ENCODE measurements at regions not wholly inside any gene's neighbourhood (a gene's known extent, or its start where the extent isn't known, plus 50 kb on each side); places are given as distances from the start of the nearest gene placed in this dataset.

- TF ChIP-seq ISL1 (CRISPR knock-in tag; IDR thresholded peaks at IDR 0.05) (no peak), ZNF565 (CRISPR knock-in tag; conservative IDR thresholded peaks at IDR 0.05; ENCODE audit: low read depth) (no peak), TOX (CRISPR knock-in tag; IDR thresholded peaks at IDR 0.05; ENCODE audit: borderline replicate concordance) (no peak), GLIS3 (CRISPR knock-in tag; IDR thresholded peaks at IDR 0.05) (no peak), ZFP3 (CRISPR knock-in tag; IDR thresholded peaks at IDR 0.05) (no peak), PPARA (CRISPR knock-in tag; IDR thresholded peaks at IDR 0.05; ENCODE audit: borderline replicate concordance) (no peak), TCF4 (CRISPR knock-in tag; IDR thresholded peaks at IDR 0.05; ENCODE audit: borderline replicate concordance) (no peak)
- TF ChIP-seq, protein P1, sequence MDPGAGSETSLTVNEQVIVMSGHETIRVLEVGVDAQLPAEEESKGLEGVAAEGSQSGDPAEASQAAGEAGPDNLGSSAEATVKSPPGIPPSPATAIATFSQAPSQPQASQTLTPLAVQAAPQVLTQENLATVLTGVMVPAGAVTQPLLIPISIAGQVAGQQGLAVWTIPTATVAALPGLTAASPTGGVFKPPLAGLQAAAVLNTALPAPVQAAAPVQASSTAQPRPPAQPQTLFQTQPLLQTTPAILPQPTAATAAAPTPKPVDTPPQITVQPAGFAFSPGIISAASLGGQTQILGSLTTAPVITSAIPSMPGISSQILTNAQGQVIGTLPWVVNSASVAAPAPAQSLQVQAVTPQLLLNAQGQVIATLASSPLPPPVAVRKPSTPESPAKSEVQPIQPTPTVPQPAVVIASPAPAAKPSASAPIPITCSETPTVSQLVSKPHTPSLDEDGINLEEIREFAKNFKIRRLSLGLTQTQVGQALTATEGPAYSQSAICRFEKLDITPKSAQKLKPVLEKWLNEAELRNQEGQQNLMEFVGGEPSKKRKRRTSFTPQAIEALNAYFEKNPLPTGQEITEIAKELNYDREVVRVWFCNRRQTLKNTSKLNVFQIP (CRISPR knock-in tag; IDR thresholded peaks at IDR 0.05; ENCODE audit: borderline replicate concordance, low read depth): no peak
- ATAC-seq: no peak
Observed at GRCh38 chr5:51201708-51202107, 181.5 kb upstream of the ISL1 start.

DNA sequence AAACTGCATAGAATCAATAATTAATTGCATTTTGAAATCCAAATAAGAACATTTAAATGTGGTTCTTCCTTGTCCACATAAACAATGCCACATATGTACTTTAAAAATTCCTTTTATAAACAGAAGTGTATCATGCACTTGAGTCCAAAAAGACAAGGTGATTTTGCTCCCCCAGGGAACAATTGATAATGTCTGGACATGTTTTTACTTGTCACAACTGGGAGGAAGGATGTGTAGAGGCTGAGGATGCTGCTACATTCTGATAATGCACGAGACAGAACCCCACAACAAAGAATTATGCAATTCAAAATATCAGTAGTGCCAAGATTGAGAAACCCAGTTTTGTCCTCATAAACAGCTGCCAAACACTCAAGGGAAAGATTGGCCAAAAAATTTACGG lies 181.1 kb upstream of the ISL1 start:
- no peak for ATAC-seq

GRCh38 chr5:51203598-51203997 lies 179.7 kb upstream of the ISL1 start:
- ATAC-seq: no peak
- no peak for TF ChIP-seq ESRRG (CRISPR knock-in tag; IDR thresholded peaks at IDR 0.05)
- TF ChIP-seq ARNTL (CRISPR knock-in tag; IDR thresholded peaks at IDR 0.05; ENCODE audit: borderline replicate concordance, low read depth): no peak
- no peak for TF ChIP-seq ZNF8 (CRISPR knock-in tag; IDR thresholded peaks at IDR 0.05)
- TF ChIP-seq CREB5 (CRISPR knock-in tag; IDR thresholded peaks at IDR 0.05; ENCODE audit: low read depth): no peak
- no peak for TF ChIP-seq ZFP30 (CRISPR knock-in tag; IDR thresholded peaks at IDR 0.05)
- TF ChIP-seq PPARA (CRISPR knock-in tag; IDR thresholded peaks at IDR 0.05; ENCODE audit: borderline replicate concordance): no peak
- no peak for TF ChIP-seq GLIS3 (CRISPR knock-in tag; IDR thresholded peaks at IDR 0.05)
- TF ChIP-seq, protein P2, sequence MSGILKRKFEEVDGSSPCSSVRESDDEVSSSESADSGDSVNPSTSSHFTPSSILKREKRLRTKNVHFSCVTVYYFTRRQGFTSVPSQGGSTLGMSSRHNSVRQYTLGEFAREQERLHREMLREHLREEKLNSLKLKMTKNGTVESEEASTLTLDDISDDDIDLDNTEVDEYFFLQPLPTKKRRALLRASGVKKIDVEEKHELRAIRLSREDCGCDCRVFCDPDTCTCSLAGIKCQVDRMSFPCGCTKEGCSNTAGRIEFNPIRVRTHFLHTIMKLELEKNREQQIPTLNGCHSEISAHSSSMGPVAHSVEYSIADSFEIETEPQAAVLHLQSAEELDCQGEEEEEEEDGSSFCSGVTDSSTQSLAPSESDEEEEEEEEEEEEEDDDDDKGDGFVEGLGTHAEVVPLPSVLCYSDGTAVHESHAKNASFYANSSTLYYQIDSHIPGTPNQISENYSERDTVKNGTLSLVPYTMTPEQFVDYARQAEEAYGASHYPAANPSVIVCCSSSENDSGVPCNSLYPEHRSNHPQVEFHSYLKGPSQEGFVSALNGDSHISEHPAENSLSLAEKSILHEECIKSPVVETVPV (CRISPR knock-in tag; IDR thresholded peaks at IDR 0.05): no peak
- no peak for TF ChIP-seq CSDC2 (CRISPR knock-in tag; IDR thresholded peaks at IDR 0.05)
- TF ChIP-seq SNAI2 (CRISPR knock-in tag; IDR thresholded peaks at IDR 0.05): no peak
- TF ChIP-seq, protein P1 (CRISPR knock-in tag; IDR thresholded peaks at IDR 0.05; ENCODE audit: borderline replicate concordance, low read depth): no peak
- no peak for TF ChIP-seq OSR1 (CRISPR knock-in tag; IDR thresholded peaks at IDR 0.05)
- no peak for TF ChIP-seq BACH2 (CRISPR knock-in tag; IDR thresholded peaks at IDR 0.05; ENCODE audit: borderline replicate concordance)
- no peak for TF ChIP-seq ZNF565 (CRISPR knock-in tag; conservative IDR thresholded peaks at IDR 0.05; ENCODE audit: low read depth)
- TF ChIP-seq ZC3H10 (CRISPR knock-in tag; IDR thresholded peaks at IDR 0.05): no peak

More for the DNA sequence above, 181.1 kb upstream of the ISL1 start:
- TF ChIP-seq ZNF70 (CRISPR knock-in tag; IDR thresholded peaks at IDR 0.05) (no peak), TSHZ2 (CRISPR knock-in tag; IDR thresholded peaks at IDR 0.05) (no peak), ZC3H10 (CRISPR knock-in tag; IDR thresholded peaks at IDR 0.05) (no peak), ARNTL (CRISPR knock-in tag; IDR thresholded peaks at IDR 0.05; ENCODE audit: borderline replicate concordance, low read depth) (no peak), SNAI2 (CRISPR knock-in tag; IDR thresholded peaks at IDR 0.05) (no peak)
- TF ChIP-seq, protein P3, sequence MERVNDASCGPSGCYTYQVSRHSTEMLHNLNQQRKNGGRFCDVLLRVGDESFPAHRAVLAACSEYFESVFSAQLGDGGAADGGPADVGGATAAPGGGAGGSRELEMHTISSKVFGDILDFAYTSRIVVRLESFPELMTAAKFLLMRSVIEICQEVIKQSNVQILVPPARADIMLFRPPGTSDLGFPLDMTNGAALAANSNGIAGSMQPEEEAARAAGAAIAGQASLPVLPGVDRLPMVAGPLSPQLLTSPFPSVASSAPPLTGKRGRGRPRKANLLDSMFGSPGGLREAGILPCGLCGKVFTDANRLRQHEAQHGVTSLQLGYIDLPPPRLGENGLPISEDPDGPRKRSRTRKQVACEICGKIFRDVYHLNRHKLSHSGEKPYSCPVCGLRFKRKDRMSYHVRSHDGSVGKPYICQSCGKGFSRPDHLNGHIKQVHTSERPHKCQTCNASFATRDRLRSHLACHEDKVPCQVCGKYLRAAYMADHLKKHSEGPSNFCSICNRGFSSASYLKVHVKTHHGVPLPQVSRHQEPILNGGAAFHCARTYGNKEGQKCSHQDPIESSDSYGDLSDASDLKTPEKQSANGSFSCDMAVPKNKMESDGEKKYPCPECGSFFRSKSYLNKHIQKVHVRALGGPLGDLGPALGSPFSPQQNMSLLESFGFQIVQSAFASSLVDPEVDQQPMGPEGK (CRISPR knock-in tag; IDR thresholded peaks at IDR 0.05; ENCODE audit: borderline replicate concordance): no peak

Measured in SK-N-SH treated with all-trans-retinoic acid at 6 μM for 48 hours (cell line).